Neutrophil (primary cell): ENCODE measurements at regions not wholly inside any gene's neighbourhood (a gene's known extent, or its start where the extent isn't known, plus 50 kb on each side); places are given as distances from the start of the nearest gene placed in this dataset.

ENCODE experiments used
- H3K27ac ChIP-seq: fragments of 200-600 bp; sonication (generic); 2 replicates; pipeline ENCODE4 v1.5.1; 2016; ENCODE audit warnings: mild to moderate bottlenecking, moderate library complexity
- H3K27me3 ChIP-seq: fragments of 200-600 bp; sonication (generic); 2 replicates; pipeline ENCODE4 v1.6.0; 2016; ENCODE audit warnings: mild to moderate bottlenecking
- H3K36me3 ChIP-seq: fragments of 200-600 bp; sonication (generic); 2 replicates; pipeline ENCODE4 v1.5.1; 2017
- H3K4me1 ChIP-seq, 2 experiments: fragments of 200-600 bp in 1 of 2; sonication (generic) in 1 of 2; 1 replicate in 1 of 2; 2 replicates in 1 of 2; pipeline versions ENCODE4 v1.5.1 to v1.6.1; 2013 to 2016; ENCODE audit warnings: low read depth in 1 of 2, low read length in 1 of 2, mild to moderate bottlenecking in 1 of 2, moderate library complexity in 1 of 2; ENCODE audit not compliant: control insufficient read depth in 1 of 2, insufficient read depth in 1 of 2
- H3K4me3 ChIP-seq, 2 experiments: fragments of 200-600 bp in 1 of 2; sonication (generic) in 1 of 2; 1 replicate in 1 of 2; 2 replicates in 1 of 2; pipeline ENCODE4 v1.5.1; 2013 to 2016; ENCODE audit warnings: low read depth in 1 of 2, low read length in 1 of 2, mild to moderate bottlenecking in 1 of 2, moderate library complexity in 1 of 2
- H3K9me3 ChIP-seq: fragments of 200-600 bp; sonication (generic); 2 replicates; pipeline ENCODE4 v1.5.1; 2016
- CTCF ChIP-seq: fragments of 200-600 bp; sonication (generic); IDR thresholded peaks from 2 replicates; pipeline ENCODE4 v1.5.1; 2016; ENCODE audit warnings: antibody characterized with exemption

- no peak for TF ChIP-seq CTCF
- Histone ChIP-seq H3K4me3 (no peak overlapping the region), H3K9me3 (no peaks in the 10 kb centered on the region), H3K27me3 (no peaks in the 10 kb centered on the region), H3K27ac (no peak overlapping the region), H3K36me3 (no peaks in the 10 kb centered on the region), H3K4me1 (no peaks in the 10 kb centered on the region)
Observed at GRCh38 chr3:34360713-34361112, 562.3 kb downstream of the PDCD6IP start.

- Histone ChIP-seq H3K36me3 (no peaks in the 10 kb centered on the region), H3K4me3 (no peak overlapping the region), H3K4me1 (no peaks in the 10 kb centered on the region), H3K27ac (no peak overlapping the region), H3K9me3 (no peaks in the 10 kb centered on the region), H3K27me3 (no peaks in the 10 kb centered on the region)
- no peak for TF ChIP-seq CTCF
Observed at GRCh38 chr3:34361921-34362320, 563.5 kb downstream of the PDCD6IP start.

GRCh38 chr3:34362910-34363309 is 564.5 kb downstream of the PDCD6IP start:
- Histone ChIP-seq H3K36me3 (no peaks in the 10 kb centered on the region), H3K27me3 (no peaks in the 10 kb centered on the region), H3K27ac (no peak overlapping the region), H3K9me3 (no peaks in the 10 kb centered on the region), H3K4me3 (no peak overlapping the region), H3K4me1 (no peaks in the 10 kb centered on the region)
- no peak for TF ChIP-seq CTCF

GRCh38 chr3:34363881-34364280 is 565.5 kb downstream of the PDCD6IP start:
- Histone ChIP-seq H3K27me3 (no peaks in the 10 kb centered on the region), H3K4me1 (no peaks in the 10 kb centered on the region), H3K36me3 (no peaks in the 10 kb centered on the region), H3K4me3 (no peak overlapping the region), H3K9me3 (no peaks in the 10 kb centered on the region), H3K27ac (no peak overlapping the region)
- TF ChIP-seq CTCF: no peak

GRCh38 chr3:34364335-34364734 is 565.9 kb downstream of the PDCD6IP start:
- Histone ChIP-seq H3K27ac (no peak overlapping the region), H3K4me1 (no peaks in the 10 kb centered on the region), H3K27me3 (no peaks in the 10 kb centered on the region), H3K4me3 (no peak overlapping the region), H3K36me3 (no peaks in the 10 kb centered on the region), H3K9me3 (no peaks in the 10 kb centered on the region)
- TF ChIP-seq CTCF: no peak

- no peak overlapping the region for H3K27ac ChIP-seq
- no peaks in the 10 kb centered on the region for H3K36me3 ChIP-seq
- H3K9me3 ChIP-seq: no peaks in the 10 kb centered on the region
- no peaks in the 10 kb centered on the region for H3K27me3 ChIP-seq
- no peaks in the 10 kb centered on the region for H3K4me1 ChIP-seq
- no peak for TF ChIP-seq CTCF
- H3K4me3 ChIP-seq: no peak overlapping the region
Observed at GRCh38 chr3:34365231-34365630, 566.8 kb downstream of the PDCD6IP start.
